GM13976 (cell line): ENCODE measurements at regions not wholly inside any gene's neighbourhood (a gene's known extent, or its start where the extent isn't known, plus 50 kb on each side); places are given as distances from the start of the nearest gene placed in this dataset.

ENCODE experiments used
- DNase-seq: peaks from one replicate; pipeline ENCODE4 v3.0.0; 2012; ENCODE audit warnings: low spot score
- in situ Hi-C: fragments of 300-500 bp; cut with MboI; formaldehyde crosslinking; loops from one replicate; pipeline ENCODE4 v1.12.0; 2022; ENCODE audit warnings: low sequenced_read_pairs, mixed read lengths, inconsistent platforms; ENCODE audit not compliant: unreplicated experiment
- TF ChIP-seq, protein P1 (sequence below): IDR thresholded peaks from 2 replicates; pipeline ENCODE4 v1.5.1; 2012; ENCODE audit warnings: borderline replicate concordance, mild to moderate bottlenecking; ENCODE audit not compliant: insufficient read depth; ENCODE audit errors: extremely low read depth, missing control alignments, control extremely low read depth

DNA sequence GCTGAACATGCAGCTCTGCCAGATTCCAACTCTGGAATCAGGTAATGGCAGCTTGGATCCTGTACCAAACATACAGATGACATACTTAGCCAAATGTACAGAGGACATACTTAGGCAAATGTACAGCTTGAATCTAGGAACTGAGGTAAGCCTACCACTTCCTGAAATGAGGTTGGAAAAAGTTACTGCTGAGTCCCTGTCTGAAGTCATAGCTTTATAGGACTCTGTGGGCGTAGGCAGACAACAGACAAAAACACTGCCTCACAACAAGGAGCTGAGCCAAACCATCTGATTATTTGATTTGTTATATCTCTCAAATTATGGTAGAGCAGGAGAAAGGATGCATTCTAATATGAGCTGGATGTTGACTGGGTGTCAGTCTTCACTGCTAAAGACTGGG, 290.2 kb upstream of the TCF4 start:
- peak; percentile 17 for DNase-seq
- in situ Hi-C loops: no loop called here
- TF ChIP-seq, protein P1, sequence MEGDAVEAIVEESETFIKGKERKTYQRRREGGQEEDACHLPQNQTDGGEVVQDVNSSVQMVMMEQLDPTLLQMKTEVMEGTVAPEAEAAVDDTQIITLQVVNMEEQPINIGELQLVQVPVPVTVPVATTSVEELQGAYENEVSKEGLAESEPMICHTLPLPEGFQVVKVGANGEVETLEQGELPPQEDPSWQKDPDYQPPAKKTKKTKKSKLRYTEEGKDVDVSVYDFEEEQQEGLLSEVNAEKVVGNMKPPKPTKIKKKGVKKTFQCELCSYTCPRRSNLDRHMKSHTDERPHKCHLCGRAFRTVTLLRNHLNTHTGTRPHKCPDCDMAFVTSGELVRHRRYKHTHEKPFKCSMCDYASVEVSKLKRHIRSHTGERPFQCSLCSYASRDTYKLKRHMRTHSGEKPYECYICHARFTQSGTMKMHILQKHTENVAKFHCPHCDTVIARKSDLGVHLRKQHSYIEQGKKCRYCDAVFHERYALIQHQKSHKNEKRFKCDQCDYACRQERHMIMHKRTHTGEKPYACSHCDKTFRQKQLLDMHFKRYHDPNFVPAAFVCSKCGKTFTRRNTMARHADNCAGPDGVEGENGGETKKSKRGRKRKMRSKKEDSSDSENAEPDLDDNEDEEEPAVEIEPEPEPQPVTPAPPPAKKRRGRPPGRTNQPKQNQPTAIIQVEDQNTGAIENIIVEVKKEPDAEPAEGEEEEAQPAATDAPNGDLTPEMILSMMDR: no peak

DNA sequence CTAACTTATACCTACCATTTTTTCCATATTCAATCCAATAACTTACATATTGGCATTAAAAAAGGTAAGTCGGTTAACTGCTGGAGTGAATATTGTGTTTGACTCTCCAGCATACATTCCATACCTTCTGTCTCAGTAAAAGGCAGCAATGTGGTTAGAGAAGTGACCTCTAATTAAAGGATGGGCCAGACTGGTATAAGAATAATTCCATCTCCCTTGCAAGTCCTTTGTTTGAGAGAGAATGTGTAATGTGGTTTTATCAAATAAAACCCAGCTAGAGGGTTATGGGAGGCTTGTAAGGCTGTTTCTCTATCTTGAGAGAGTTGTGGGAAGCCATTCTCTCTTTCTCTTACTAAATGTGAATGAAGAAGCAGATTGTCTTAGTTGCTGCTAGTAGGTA, 289.3 kb upstream of the TCF4 start:
- TF ChIP-seq, protein P1: no peak
- in situ Hi-C loops: no loop called here
- no peak for DNase-seq

DNA sequence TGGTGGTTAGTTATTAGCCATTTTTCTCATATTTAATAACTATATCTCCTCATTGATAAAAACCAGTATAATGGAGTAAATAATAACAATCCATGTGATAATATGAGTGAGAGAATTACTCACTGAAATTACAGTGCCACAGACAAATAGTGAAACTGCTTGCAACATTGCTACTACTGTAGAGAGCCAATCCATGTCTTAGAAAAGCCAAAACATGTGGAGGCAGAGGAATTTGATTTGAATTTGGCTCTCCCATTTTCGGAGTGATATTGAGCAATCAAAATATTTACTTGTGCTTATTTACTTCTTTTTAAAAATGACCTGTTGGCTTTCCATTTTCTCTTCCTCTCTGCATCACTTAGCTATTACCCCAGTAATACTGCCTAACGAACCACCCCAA, 288.3 kb upstream of the TCF4 start:
- in situ Hi-C loops: no loop called here
- DNase-seq: no peak
- TF ChIP-seq, protein P1: no peak

DNA sequence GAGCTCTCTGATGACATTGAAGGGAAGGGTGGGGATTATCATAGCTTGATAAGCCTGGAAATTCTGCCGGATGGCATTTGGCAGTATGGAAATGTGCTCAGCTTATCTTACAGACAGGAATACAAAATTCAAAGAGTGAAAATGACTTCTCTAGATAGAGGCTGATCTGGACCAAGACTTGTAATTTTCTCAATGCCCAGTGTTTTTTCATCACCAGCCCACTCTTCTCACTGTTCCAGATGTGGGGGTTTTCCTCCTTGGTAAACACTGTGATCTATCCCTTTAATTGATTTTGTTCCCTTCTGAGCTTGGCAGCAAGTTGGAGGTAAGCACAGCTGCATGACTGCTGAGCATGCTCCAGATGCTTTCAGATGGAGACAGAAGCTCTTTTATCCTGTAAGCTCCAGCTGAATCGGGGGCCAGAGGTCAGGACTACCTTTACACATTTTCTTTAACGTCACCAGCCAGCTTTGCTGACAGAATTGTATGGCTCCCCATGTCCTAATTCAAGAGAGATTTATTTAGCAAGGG, 287.4 kb upstream of the TCF4 start:
- TF ChIP-seq, protein P1: no peak
- in situ Hi-C loops: no loop called here
- DNase-seq: no peak

DNA sequence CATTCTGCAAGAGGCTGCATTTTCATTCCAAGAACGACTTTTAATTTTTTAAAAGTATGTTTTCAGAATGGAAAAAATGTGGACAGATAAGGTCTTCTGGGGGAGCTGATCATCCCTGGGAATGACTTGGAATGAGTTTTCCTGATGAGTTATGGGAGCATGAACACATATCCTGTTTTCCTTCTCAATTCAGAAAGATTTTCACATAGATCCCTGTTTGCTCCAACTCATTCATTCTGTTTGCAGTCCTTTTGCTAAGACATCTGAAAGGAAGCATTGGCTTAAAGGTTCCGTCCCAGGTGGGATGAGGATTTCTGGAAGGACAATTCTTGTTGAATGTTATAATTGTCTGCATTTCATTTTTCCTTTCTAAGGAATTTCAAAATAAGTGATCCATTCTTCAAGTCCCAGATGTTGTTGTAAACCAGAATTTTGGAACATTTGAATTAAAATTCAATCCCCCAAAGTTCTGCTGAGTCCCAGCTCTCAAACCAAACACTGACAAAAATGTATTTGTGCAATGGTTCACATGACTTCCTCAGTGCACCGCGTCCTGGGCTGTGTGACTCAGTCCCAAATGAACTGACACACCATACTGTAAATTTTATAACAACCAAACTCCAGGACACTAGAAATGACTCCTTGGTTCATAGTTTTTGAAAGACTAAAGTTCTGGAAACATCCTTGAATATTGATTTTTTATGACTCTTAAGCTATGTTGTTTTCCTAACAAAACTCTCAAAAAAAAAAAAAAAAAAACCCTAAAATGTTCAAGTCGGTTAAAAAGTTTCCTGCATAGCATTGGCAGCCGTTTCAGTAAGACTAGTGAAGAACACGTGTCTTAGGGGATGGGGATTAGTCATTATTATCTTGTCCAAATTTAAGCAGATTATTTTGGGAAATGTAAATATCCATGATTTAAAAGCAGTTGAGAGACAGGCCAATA, 281.8 kb upstream of the TCF4 start:
- no peak for DNase-seq
- in situ Hi-C loops: no loop called here
- TF ChIP-seq, protein P1: no peak

DNA sequence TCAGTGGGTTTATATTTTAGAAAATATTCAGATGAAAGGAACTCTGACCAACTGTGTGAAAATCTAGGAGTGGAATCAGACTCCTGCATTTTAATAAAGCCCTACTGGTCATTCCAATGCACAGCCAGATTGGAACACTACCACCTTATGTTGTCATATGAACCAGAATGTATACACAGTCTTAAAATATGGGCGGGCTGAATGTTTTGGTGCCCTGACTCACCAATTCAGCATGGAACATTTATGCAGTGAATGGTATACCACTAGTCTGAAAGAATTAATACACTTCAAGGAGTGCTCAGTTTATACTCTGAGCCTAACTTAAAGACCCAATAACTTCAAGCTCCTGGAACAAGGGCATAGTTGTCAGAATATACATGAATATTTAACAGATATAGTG, 280.9 kb upstream of the TCF4 start:
- DNase-seq: no peak
- in situ Hi-C loops: no loop called here
- TF ChIP-seq, protein P1: no peak
